Medulla oblongata (tissue), 1 donor: ENCODE measurements at regions not wholly inside any gene's neighbourhood (a gene's known extent, or its start where the extent isn't known, plus 50 kb on each side); places are given as distances from the start of the nearest gene placed in this dataset.

Experiments used
- DNase-seq: peaks from one replicate; pipeline ENCODE4 v3.0.0-alpha.2; 2015; ENCODE audit errors: extremely low spot score

GRCh38 chr15:79230766-79231165, 51.8 kb upstream of the ANKRD34C start:
- DNase-seq = no peak

- DNase-seq = no peak
Observed at GRCh38 chr15:79222808-79223207, 59.7 kb upstream of the ANKRD34C start.

DNA sequence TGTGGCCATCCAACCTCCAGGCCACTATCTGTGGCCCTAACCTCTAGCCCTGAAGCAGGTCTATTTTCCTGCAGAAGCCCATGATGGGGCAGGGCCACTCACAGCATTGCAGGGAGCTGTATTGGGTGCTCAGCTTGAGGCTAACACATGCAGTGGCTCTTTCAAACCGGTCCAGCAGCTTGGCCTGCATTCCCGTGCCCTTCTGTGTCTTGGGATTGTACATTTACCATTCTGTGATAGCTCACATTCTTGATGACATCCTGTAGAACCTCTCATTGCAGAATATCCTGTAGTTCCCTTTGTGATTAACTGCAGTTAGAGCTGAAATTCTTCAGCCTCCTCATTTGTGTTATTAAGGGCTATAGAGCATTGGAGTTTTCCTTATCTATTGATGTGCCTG, 60.8 kb upstream of the ANKRD34C start:
- DNase-seq = no peak

DNA sequence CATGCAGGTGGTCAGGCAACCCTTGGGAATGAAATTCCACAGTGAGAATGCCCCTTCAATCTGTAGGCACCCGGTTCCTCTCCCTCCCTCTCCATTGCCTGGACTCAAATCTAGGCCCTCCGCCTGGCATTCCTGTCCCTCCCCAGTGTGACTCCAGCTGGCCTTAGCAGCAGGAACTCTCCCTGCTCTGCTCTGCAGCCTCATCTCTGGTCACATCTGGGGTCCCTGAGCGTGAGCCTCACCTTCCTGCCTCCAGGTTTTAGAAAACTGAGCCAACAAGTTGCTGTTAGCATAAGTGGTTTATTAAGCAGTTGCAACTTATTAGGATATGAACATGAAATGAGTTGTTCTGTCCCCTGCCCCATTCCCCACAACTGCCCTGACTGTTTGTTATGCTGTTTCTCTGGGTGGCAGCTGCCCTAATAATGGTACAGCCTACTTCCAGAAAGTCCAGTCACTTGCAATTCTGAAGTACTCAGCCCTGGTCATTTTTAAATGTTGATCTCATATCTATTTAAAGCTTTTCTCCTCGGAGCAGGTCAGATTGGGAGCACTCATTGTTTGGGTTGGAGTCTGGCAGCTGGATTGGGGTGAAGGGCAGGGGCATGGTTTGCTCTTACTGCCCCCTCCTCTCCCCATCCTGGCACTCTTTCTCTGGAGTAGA, 63.0 kb upstream of the ANKRD34C start:
- no peak for DNase-seq

DNA sequence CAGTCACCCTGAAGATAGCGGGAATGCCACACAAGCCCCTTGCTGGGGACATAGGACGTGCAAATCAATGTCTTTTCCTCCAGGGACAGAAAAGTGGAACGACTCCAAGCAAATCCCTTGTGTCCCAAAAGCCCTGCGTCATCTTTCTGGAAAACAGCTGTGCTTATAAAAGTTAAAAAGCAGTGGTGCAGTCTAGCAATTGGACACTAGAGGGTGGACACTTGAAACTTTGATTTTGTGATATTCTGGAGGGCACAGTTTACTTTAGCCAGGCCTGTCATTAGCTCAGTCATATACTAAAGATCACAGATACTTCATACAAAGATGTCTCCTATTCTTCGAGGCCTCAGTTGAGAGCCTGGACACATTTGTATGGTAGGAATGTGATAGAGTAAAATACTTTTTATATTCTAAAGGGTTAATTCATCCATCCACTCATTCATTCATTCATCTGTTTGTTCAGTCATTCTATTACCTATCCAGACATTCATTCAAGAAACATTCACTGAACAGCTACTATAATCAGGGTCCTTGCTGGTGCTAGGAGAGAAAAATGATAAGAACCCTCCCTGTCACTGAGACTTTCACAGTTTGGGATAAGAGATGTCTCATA, 63.8 kb upstream of the ANKRD34C start:
- DNase-seq = no peak

- no peak for DNase-seq
Observed at GRCh38 chr15:79213650-79214049, 68.9 kb upstream of the ANKRD34C start.

GRCh38 chr15:79212589-79213157, 69.8 kb upstream of the ANKRD34C start:
- no peak for DNase-seq

- DNase-seq = no peak
Observed at GRCh38 chr15:79211481-79211880, 71.0 kb upstream of the ANKRD34C start.

DNA sequence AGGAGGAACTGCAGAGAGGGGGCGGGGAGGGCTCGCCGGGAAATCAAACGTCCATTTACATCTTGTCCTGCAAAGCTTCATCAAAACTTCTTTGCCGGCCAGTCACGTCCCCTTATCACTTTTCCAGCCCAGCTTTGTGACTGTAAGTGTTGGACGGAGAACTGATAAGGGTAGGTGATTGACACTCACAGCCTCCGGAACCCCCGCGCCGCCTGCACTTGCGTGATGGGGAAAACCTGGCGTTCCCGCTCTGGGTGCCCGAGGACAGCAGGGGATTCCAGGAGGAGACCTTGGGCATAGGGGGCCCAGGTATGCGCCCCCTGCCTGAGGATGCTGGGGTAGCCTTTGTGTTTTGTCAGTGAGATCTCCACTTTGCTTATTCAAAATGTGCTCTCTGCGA, 72.8 kb upstream of the ANKRD34C start:
- no peak for DNase-seq

GRCh38 chr15:79209116-79209515, 73.4 kb upstream of the ANKRD34C start:
- DNase-seq = no peak

- no peak for DNase-seq
Observed at GRCh38 chr15:79208179-79208578, 74.3 kb upstream of the ANKRD34C start.

GRCh38 chr15:79206940-79207339, 75.6 kb upstream of the ANKRD34C start:
- DNase-seq = no peak

DNA sequence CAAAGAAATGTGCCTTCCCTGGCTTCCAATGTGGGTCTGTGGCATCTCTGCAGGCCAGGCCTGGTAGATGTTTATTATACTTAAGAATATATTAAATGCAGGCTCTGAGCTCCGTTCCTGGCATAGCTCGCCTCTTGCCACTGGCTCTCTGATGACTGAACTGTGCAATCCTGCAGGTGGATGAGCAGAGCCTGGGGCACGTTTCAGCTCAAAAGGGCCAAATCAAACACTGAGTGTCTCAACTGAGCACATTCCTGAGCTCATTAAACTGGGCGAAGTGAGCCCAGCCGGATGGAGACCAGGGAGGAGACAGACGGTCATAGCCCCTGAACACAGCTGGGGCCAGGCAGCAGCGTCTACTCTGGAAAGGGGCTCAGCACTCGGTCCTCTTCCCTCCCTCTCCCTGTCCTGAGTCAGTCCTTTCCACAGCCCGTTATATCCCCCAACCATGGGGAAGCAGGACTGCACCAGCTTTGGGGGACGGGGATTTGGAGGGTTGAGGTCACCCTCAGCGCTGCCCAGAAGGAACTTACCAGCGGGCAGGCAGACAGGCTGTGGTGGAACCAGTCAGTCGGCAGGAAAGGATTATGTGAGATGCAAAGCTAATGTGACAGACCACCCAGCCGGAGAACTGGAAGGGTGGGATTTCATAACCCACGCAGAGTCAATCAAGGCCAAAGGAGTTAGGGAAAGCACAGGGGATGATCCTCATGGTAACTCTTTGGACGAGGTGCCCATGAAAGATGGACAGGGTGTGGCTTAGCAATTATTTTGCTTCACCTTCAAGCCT, 77.4 kb upstream of the ANKRD34C start:
- no peak for DNase-seq

DNA sequence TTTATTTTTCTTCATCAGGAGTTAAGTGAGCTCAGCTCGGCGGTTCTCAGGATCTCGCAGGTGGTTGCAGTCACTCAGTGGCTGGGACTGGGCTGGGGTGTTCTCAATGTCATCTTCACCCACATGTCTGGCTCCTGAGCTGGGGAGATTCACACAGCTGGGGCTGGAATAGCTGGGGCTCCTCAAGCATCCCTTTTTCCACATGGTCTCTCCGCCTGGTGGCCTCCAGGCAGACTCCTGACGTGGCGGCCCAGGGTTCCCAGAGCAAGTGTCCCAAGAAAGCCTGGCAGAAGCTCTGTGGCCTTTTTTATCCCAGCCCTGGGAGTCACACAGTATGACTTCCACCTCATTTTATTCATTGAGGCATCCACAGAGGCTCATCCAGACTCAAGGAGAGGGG, 84.1 kb upstream of the ANKRD34C start:
- no peak for DNase-seq

DNA sequence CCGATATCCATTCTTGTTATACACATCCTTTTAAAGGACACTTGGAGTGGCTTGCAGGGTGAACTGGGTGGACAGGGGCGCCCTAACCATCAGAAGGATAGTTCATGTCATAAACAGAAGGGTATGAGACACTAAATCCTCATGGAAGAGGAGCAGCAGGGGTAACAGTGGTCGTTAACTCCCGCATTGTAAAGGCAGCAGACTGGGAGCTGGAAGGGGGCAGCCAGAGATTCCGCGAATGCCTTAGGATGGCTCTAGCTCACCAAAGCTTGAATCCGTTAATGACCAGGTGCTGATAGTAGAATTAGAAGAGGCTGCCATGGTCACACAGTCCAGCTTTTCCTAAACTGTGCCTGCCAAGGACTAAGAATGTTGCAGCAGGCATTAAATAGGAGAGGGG, 85.2 kb upstream of the ANKRD34C start:
- DNase-seq = no peak

DNA sequence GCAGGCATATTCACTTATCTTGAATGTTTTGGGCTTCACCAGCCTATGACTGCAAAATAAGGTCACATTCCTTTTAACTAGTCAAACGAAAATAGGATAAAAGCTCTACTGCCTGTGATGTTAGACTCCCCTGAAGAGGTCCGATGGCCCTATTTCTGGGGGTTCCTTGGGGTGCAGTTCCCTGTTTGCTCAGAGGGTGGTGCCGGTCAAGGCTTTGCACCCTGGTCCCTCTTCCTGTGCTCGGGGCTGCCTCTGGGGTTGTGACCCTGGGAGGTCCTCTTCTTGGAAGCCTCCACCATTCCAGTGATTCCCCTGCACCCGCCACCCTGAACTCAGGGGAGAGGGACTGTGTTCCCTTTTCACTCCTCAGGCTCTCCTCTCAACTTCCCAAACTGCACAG, 86.7 kb upstream of the ANKRD34C start:
- no peak for DNase-seq

- DNase-seq = no peak
Observed at GRCh38 chr15:79195239-79195638, 87.3 kb upstream of the ANKRD34C start.

DNA sequence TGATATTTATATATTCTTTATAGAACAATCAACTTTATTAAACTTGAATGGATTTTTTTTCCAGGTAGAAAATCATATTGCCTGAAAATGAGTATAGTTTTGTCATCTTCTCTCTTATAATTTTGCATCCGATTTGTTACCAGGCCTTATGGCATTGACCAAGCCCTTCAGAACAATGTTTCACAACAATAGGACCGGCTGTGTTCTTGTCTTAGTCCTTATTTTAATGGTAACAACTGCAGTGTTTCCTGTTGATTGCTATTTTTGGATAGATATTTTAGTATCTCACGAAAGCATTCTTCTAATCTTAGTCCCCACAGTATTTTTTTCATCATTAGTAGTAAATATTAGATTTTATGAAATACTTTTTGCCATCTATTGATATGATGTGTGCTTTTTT, 88.1 kb upstream of the ANKRD34C start:
- DNase-seq = no peak

DNA sequence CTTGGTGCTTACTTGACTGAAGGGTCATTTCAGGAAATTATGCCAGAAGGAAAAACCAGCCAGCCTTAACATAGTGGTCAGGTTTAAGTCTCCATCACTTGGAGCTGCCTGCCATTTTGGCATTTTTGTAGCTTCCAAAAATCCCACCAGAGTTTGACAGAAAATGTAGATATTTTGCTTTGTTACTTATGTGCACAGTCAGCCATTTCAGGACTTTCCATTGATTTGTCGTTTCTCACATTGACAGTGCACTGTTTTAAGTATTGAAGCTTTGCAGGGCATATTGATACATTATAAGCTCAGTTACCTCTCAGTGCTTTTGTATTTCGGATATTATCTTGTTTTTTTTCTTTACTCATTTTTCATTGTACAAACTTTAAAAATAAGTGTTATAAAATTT, 89.0 kb upstream of the ANKRD34C start:
- no peak for DNase-seq

GRCh38 chr15:79193103-79193502, 89.4 kb upstream of the ANKRD34C start:
- DNase-seq = no peak

GRCh38 chr15:79192462-79193036, 90.0 kb upstream of the ANKRD34C start:
- no peak for DNase-seq

- no peak for DNase-seq
Observed at GRCh38 chr15:79190093-79190492, 92.4 kb upstream of the ANKRD34C start.
